IMR-90 (cell line): ENCODE measurements at regions not wholly inside any gene's neighbourhood (a gene's known extent, or its start where the extent isn't known, plus 50 kb on each side); places are given as distances from the start of the nearest gene placed in this dataset.
A peak's percentile ranks its signal among the peaks of the same experiment; 100 is the strongest.

Experiments used
- ATAC-seq: fragments of 200-7000 bp; cut with Tn5 transposase; 2 replicates; pipeline ENCODE4 v1.9.1; 2020; ENCODE audit warnings: low read depth, mild to moderate bottlenecking, moderate library complexity
- BruUV-seq: library from RNA; stranded (reverse); fragments of 400-500 nt; replicated peaks from 2 replicates; lab custom pipeline; 2021; lab: Mats Ljungman, UMichigan
- CTCF ChIA-PET: fragments of 300-600 bp; formaldehyde crosslinking; extraction: SDS; loops from one replicate; lab custom pipeline; 2021; ENCODE audit warnings: antibody characterized with exemption; lab: Yijun Ruan, JAX
- POLR2A ChIA-PET: fragments of 300-600 bp; sonication (Branson Sonifier 250); formaldehyde crosslinking; loops from one replicate; lab custom pipeline; 2022; ENCODE audit warnings: antibody characterized with exemption; ENCODE audit not compliant: unreplicated experiment; lab: Charles Lee
- DNase-seq: peaks from one replicate; pipeline ENCODE4 v3.0.0; 2013
- H2AFZ ChIP-seq: replicated peaks from 2 replicates; pipeline ENCODE3; 2013; ENCODE audit warnings: low read length, mild to moderate bottlenecking; ENCODE audit not compliant: poor library complexity
- H2AK5ac ChIP-seq: 2 replicates; pipeline ENCODE4 v1.6.1; 2013; ENCODE audit warnings: low read depth, low read length, inconsistent platforms
- H2AK9ac ChIP-seq: replicated peaks from 2 replicates; pipeline ENCODE3; 2013; ENCODE audit warnings: mild to moderate bottlenecking, low read depth, low read length, moderate library complexity; ENCODE audit not compliant: poor library complexity
- H2BK120ac ChIP-seq: 2 replicates; pipeline ENCODE4 v1.6.1; 2013; ENCODE audit warnings: low read depth, low read length, inconsistent platforms
- H2BK15ac ChIP-seq: 3 replicates; pipeline ENCODE4 v1.6.1; 2013; ENCODE audit warnings: low read depth, low read length, inconsistent platforms
- H2BK20ac ChIP-seq: 2 replicates; pipeline ENCODE4 v1.6.1; 2013; ENCODE audit warnings: low read depth, mild to moderate bottlenecking, inconsistent platforms, low read length, moderate library complexity
- H2BK5ac ChIP-seq: 2 replicates; pipeline ENCODE4 v1.6.1; 2013; ENCODE audit warnings: mild to moderate bottlenecking, low read depth, low read length, inconsistent platforms; ENCODE audit not compliant: poor library complexity, severe bottlenecking
- H3K14ac ChIP-seq: replicated peaks from 2 replicates; pipeline ENCODE4 v1.6.1; 2013; ENCODE audit warnings: low read depth, low read length, inconsistent platforms
- H3K18ac ChIP-seq: 2 replicates; pipeline ENCODE4 v1.6.1; 2013; ENCODE audit warnings: low read depth, low read length, control low read depth
- H3K23ac ChIP-seq: 2 replicates; pipeline ENCODE4 v1.6.1; 2013; ENCODE audit warnings: low read depth, low read length, inconsistent platforms
- H3K27ac ChIP-seq: 2 replicates; pipeline ENCODE4 v1.5.1; 2013; ENCODE audit warnings: mild to moderate bottlenecking, control low read depth, low read length; ENCODE audit not compliant: insufficient read depth
- H3K27me3 ChIP-seq: 2 replicates; pipeline ENCODE4 v1.6.1; 2013; ENCODE audit warnings: low read length; ENCODE audit not compliant: control insufficient read depth, insufficient read depth
- H3K36me3 ChIP-seq: 2 replicates; pipeline ENCODE4 v1.6.1; 2013; ENCODE audit warnings: low read length, mixed read lengths; ENCODE audit not compliant: control insufficient read depth, insufficient read depth
- H3K4ac ChIP-seq: 2 replicates; pipeline ENCODE4 v1.6.1; 2013; ENCODE audit warnings: low read depth, low read length, inconsistent platforms
- H3K4me1 ChIP-seq: 2 replicates; pipeline ENCODE4 v1.6.1; 2013; ENCODE audit warnings: low read length, mixed read lengths; ENCODE audit not compliant: control insufficient read depth, insufficient read depth
- H3K4me2 ChIP-seq: 2 replicates; pipeline ENCODE4 v1.6.1; 2013; ENCODE audit warnings: low read depth, mild to moderate bottlenecking, control low read depth, low read length, moderate library complexity
- H3K4me3 ChIP-seq: 2 replicates; pipeline ENCODE4 v1.5.1; 2013; ENCODE audit warnings: low read depth, mild to moderate bottlenecking, control low read depth, low read length, moderate library complexity; ENCODE audit not compliant: insufficient read depth
- H3K56ac ChIP-seq: 2 replicates; pipeline ENCODE4 v1.6.1; 2013; ENCODE audit warnings: low read length, inconsistent platforms; ENCODE audit not compliant: insufficient read depth; ENCODE audit errors: extremely low read depth
- H3K79me1 ChIP-seq, 2 experiments: 2 replicates each; pipeline ENCODE4 v1.6.1; 2013; ENCODE audit warnings: low read length in 2 of 2, inconsistent platforms in 1 of 2, low read depth in 1 of 2
- H3K9ac ChIP-seq: 2 replicates; pipeline ENCODE4 v1.6.1; 2013; ENCODE audit warnings: low read depth, low read length, control low read depth
- H3K9me1 ChIP-seq: 2 replicates; pipeline ENCODE4 v1.6.1; 2013; ENCODE audit warnings: low read length, inconsistent platforms; ENCODE audit not compliant: insufficient read depth
- H3K9me3 ChIP-seq: 2 replicates; pipeline ENCODE4 v1.6.1; 2013; ENCODE audit warnings: low read length; ENCODE audit not compliant: control insufficient read depth, insufficient read depth
- H4K20me1 ChIP-seq: 2 replicates; pipeline ENCODE4 v1.6.1; 2013; ENCODE audit warnings: low read length, inconsistent platforms; ENCODE audit not compliant: insufficient read depth
- H4K5ac ChIP-seq: 2 replicates; pipeline ENCODE4 v1.6.1; 2013; ENCODE audit warnings: mild to moderate bottlenecking, low read depth, low read length, control low read depth
- H4K8ac ChIP-seq, 2 experiments: 2 replicates each; pipeline ENCODE4 v1.6.1; 2013; ENCODE audit warnings: low read depth in 2 of 2, low read length in 2 of 2, control low read depth in 1 of 2, inconsistent platforms in 1 of 2
- H4K91ac ChIP-seq: 2 replicates; pipeline ENCODE4 v1.6.1; 2013; ENCODE audit warnings: low read depth, low read length, inconsistent platforms; ENCODE audit not compliant: insufficient read depth
- CEBPB ChIP-seq: IDR thresholded peaks from 2 replicates; pipeline ENCODE4 v1.6.1; 2012; ENCODE audit warnings: low read depth, low read length, improper control_type of control experiment
- RFX5 ChIP-seq: IDR thresholded peaks from 2 replicates; pipeline ENCODE4 v1.8.0; 2012; ENCODE audit warnings: low read depth, mild to moderate bottlenecking, low read length, moderate library complexity
- WGBS, 2 experiments: methylation state at CpG; one replicate each; pipeline versions ENCODE4 v1.1.5 to v1.1.7; 2013; ENCODE audit warnings: missing lambda C conversion rate in 2 of 2; ENCODE audit not compliant: insufficient read length in 1 of 2; ENCODE audit errors: extremely low coverage in 2 of 2; 5-methylcytosine and 5-hydroxymethylcytosine counted together
- dilution Hi-C: fragments of 300-500 bp; cut with HindIII; formaldehyde crosslinking; loops from one replicate; pipeline ENCODE4 v1.14.3; 2018; ENCODE audit warnings: low sequenced_read_pairs; ENCODE audit not compliant: unreplicated experiment
- in situ Hi-C: fragments of 300-500 bp; cut with MboI; formaldehyde crosslinking; loops from 3 replicates; pipeline ENCODE4 v1.14.3; 2019; ENCODE audit warnings: low sequenced_read_pairs, inconsistent platforms, mixed read lengths
- intact Hi-C: fragments of 100-400 bp; cut with micrococcal nuclease; formaldehyde crosslinking; loops from 2 replicates; pipeline ENCODE4 v1.10.0; 2022

- ATAC-seq (no peak), DNase-seq (no peak)
- no peak overlapping the region for H3K56ac ChIP-seq
- H3K4me3 ChIP-seq: no peak overlapping the region
- no peak overlapping the region for H4K91ac ChIP-seq
- H4K8ac ChIP-seq: no peak overlapping the region
- H3K36me3 ChIP-seq: no peaks in the 10 kb centered on the region
- dilution Hi-C loops: no loop called here
- peak overlapping the region; percentile 41; the same call in 1 of the 2 replicates for H2BK20ac ChIP-seq
- no peak overlapping the region for H2AK9ac ChIP-seq
- no peak overlapping the region; the same call in 1 of the 2 replicates for H4K5ac ChIP-seq
- peaks cover 12% of the 10 kb centered on the region for H3K4me1 ChIP-seq
- no peak overlapping the region for H3K4me2 ChIP-seq
- H3K14ac ChIP-seq: no peak overlapping the region
- ChIA-PET CTCF (no interaction called here), POLR2A (no interaction called here)
- H3K9ac ChIP-seq: no peak overlapping the region
- H2BK120ac ChIP-seq: peak overlapping the region; percentile 35
- BruUV-seq: no TSS peak
- no peaks in the 10 kb centered on the region for H3K9me3 ChIP-seq
- 0 out of 2 replicates have a peak overlapping the region, but pooled peaks have one; percentile 18 for H3K18ac ChIP-seq
- TF ChIP-seq CEBPB (0 out of 2 replicates have a peak, but pooled peaks have one; percentile 13), RFX5 (no peak)
- H3K4ac ChIP-seq: peak overlapping the region; percentile 42; the same call in 1 of the 2 replicates
- H3K27me3 ChIP-seq: no peaks in the 10 kb centered on the region
- no peak overlapping the region for H2BK15ac ChIP-seq
- no peaks in the 10 kb centered on the region for H4K20me1 ChIP-seq
- H3K27ac ChIP-seq: no peak overlapping the region
- in situ Hi-C loops: no loop called here
- H2BK5ac ChIP-seq: no peak overlapping the region
- H3K79me1 ChIP-seq: no peaks in the 10 kb centered on the region
- WGBS, 2 experiments: no CpG with 5 or more reads among the region's 3 CpGs
- H2AK5ac ChIP-seq: peak overlapping the region; percentile 3; the same call in 1 of the 2 replicates
- H2AFZ ChIP-seq: peak overlapping the region; percentile 65
- H3K9me1 ChIP-seq: 0 out of 2 replicates have a peak, but pooled peaks cover 2% of the 10 kb centered on the region
- no peak overlapping the region for H3K23ac ChIP-seq
- intact Hi-C loops: no loop called here
Measured at GRCh38 chr2:217407362-217407761, 547.5 kb upstream of the TNP1 start.
